Osteoblast (primary cell): ENCODE measurements at regions not wholly inside any gene's neighbourhood (a gene's known extent, or its start where the extent isn't known, plus 50 kb on each side); places are given as distances from the start of the nearest gene placed in this dataset.

ENCODE experiments used
- DNase-seq: peaks from one replicate; pipeline ENCODE4 v3.0.0; 2011; ENCODE audit warnings: low spot score, mixed read lengths; ENCODE audit not compliant: insufficient read length; ENCODE audit errors: missing footprints
- H2AFZ ChIP-seq: 2 replicates; pipeline ENCODE4 v1.6.0; 2011; ENCODE audit warnings: mild to moderate bottlenecking, low read length
- H3K27ac ChIP-seq: 2 replicates; pipeline ENCODE4 v1.5.1; 2011; ENCODE audit warnings: mild to moderate bottlenecking, low read depth, low read length, moderate library complexity
- H3K27me3 ChIP-seq: 2 replicates; pipeline ENCODE4 v1.6.0; 2012; ENCODE audit warnings: mild to moderate bottlenecking, control low read depth, inconsistent platforms, low read length, moderate library complexity; ENCODE audit not compliant: insufficient read depth
- H3K36me3 ChIP-seq: 2 replicates; pipeline ENCODE4 v1.5.1; 2011; ENCODE audit warnings: mild to moderate bottlenecking, low read length, control low read depth, moderate library complexity; ENCODE audit not compliant: insufficient read depth
- H3K4me1 ChIP-seq: 2 replicates; pipeline ENCODE4 v1.5.1; 2011; ENCODE audit warnings: mild to moderate bottlenecking, low read length, control low read depth, moderate library complexity; ENCODE audit not compliant: insufficient read depth
- H3K4me2 ChIP-seq: 2 replicates; pipeline ENCODE4 v1.6.0; 2011; ENCODE audit warnings: mild to moderate bottlenecking, low read length; ENCODE audit not compliant: insufficient read depth
- H3K4me3 ChIP-seq: fragments of 200-600 bp; sonication (generic); 3 replicates; pipeline ENCODE4 v1.5.1; 2012; ENCODE audit warnings: mild to moderate bottlenecking, low read length, inconsistent platforms; ENCODE audit not compliant: insufficient read depth
- H3K79me2 ChIP-seq: 2 replicates; pipeline ENCODE4 v1.6.0; 2012; ENCODE audit warnings: mild to moderate bottlenecking, low read length, control low read depth, inconsistent platforms; ENCODE audit not compliant: insufficient read depth
- H3K9me3 ChIP-seq: 2 replicates; pipeline ENCODE4 v1.5.1; 2011; ENCODE audit warnings: low read depth, low read length, control low read depth
- H4K20me1 ChIP-seq: 2 replicates; pipeline ENCODE4 v1.6.0; 2012; ENCODE audit warnings: mild to moderate bottlenecking, low read length, control low read depth; ENCODE audit not compliant: insufficient read depth
- CTCF ChIP-seq: IDR thresholded peaks from 2 replicates; pipeline ENCODE4 v1.5.1; 2011; ENCODE audit warnings: mild to moderate bottlenecking, low read depth, low read length, moderate library complexity; ENCODE audit errors: extremely low read depth

- H3K4me2 ChIP-seq: no peak overlapping the region
- TF ChIP-seq CTCF: no peak
- peaks cover 3% of the 10 kb centered on the region for H3K27me3 ChIP-seq
- DNase-seq: no peak
- no peaks in the 10 kb centered on the region for H3K4me1 ChIP-seq
- H2AFZ ChIP-seq: no peak overlapping the region
- H3K36me3 ChIP-seq: no peaks in the 10 kb centered on the region
- no peak overlapping the region for H3K27ac ChIP-seq
- H4K20me1 ChIP-seq: no peaks in the 10 kb centered on the region
- H3K9me3 ChIP-seq: no peaks in the 10 kb centered on the region
- H3K4me3 ChIP-seq: no peak overlapping the region
- no peaks in the 10 kb centered on the region for H3K79me2 ChIP-seq
These were observed 179.0 kb upstream of the NECTIN1 start for GRCh38 chr11:119907878-119908572.

GRCh38 chr11:119907122-119907851 lies 178.3 kb upstream of the NECTIN1 start:
- DNase-seq: no peak
- TF ChIP-seq CTCF: no peak
- Histone ChIP-seq H3K9me3 (no peaks in the 10 kb centered on the region), H2AFZ (no peak overlapping the region), H3K4me2 (no peak overlapping the region), H3K36me3 (no peaks in the 10 kb centered on the region), H3K4me3 (no peak overlapping the region), H3K27me3 (peaks cover 3% of the 10 kb centered on the region), H3K4me1 (no peaks in the 10 kb centered on the region), H4K20me1 (no peaks in the 10 kb centered on the region), H3K79me2 (no peaks in the 10 kb centered on the region), H3K27ac (no peak overlapping the region)

- Histone ChIP-seq H3K4me3 (no peak overlapping the region), H3K27me3 (peaks cover 5% of the 10 kb centered on the region), H3K27ac (no peak overlapping the region), H3K9me3 (no peaks in the 10 kb centered on the region), H3K4me2 (no peak overlapping the region), H3K79me2 (no peaks in the 10 kb centered on the region), H3K4me1 (no peaks in the 10 kb centered on the region), H4K20me1 (no peaks in the 10 kb centered on the region), H3K36me3 (no peaks in the 10 kb centered on the region), H2AFZ (no peak overlapping the region)
- no peak for DNase-seq
- TF ChIP-seq CTCF: no peak
These were observed 177.4 kb upstream of the NECTIN1 start for GRCh38 chr11:119906376-119906775.

GRCh38 chr11:119905162-119905561 lies 176.2 kb upstream of the NECTIN1 start:
- Histone ChIP-seq H3K27ac (no peak overlapping the region), H2AFZ (no peak overlapping the region), H4K20me1 (no peaks in the 10 kb centered on the region), H3K27me3 (peaks cover 7% of the 10 kb centered on the region), H3K4me2 (no peak overlapping the region), H3K4me3 (no peak overlapping the region), H3K4me1 (no peaks in the 10 kb centered on the region), H3K36me3 (no peaks in the 10 kb centered on the region), H3K9me3 (no peaks in the 10 kb centered on the region), H3K79me2 (no peaks in the 10 kb centered on the region)
- TF ChIP-seq CTCF: no peak
- no peak for DNase-seq
